PFSK-1 (cell line): ENCODE measurements at regions not wholly inside any gene's neighbourhood (a gene's known extent, or its start where the extent isn't known, plus 50 kb on each side); places are given as distances from the start of the nearest gene placed in this dataset.

Source experiments
- FOXP2 ChIP-seq: optimal IDR thresholded peaks from 2 replicates; pipeline ENCODE3; 2011; ENCODE audit warnings: borderline replicate concordance, control low read depth, inconsistent platforms; ENCODE audit not compliant: insufficient read depth; ENCODE audit errors: extremely low read length, extremely low read depth
- POLR2AphosphoS5 ChIP-seq: IDR thresholded peaks from 2 replicates; pipeline ENCODE4 v1.6.1; 2012; ENCODE audit warnings: low read depth, mild to moderate bottlenecking, control low read depth, low read length, moderate library complexity
- TAF1 ChIP-seq: IDR thresholded peaks from 2 replicates; pipeline ENCODE4 v1.6.1; 2012; ENCODE audit warnings: low read length, control low read depth, borderline replicate concordance; ENCODE audit not compliant: insufficient read depth
- TF ChIP-seq, protein P1 (sequence below), 2 experiments: IDR thresholded peaks; 2 replicates each; pipeline versions ENCODE4 v1.6.1 to v1.8.0; 2011 to 2012; ENCODE audit warnings: low read depth in 2 of 2, low read length in 2 of 2, control low read depth in 1 of 2, inconsistent platforms in 1 of 2, mild to moderate bottlenecking in 1 of 2, moderate library complexity in 1 of 2; ENCODE audit not compliant: insufficient read depth in 1 of 2

DNA sequence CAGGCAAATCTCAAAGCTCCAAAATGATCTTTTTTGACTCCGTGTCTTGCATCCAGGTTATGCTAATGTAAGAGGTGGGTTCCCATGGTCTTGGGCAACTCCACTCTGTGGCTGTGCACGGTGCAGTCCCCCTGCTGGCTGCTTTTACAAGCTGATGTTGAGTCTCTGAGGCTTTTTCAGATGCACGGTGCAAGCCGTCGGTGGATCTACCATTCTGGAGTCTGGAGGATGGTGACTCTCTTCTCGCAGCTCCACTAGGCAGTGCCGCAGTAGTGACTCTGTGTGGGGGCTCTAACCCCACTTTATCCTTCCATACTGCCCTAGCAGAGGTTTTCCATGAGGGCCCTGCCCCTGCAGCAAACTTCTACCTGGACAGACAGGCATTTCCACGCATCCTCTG is 266.8 kb upstream of the GPC6 start:
- TF ChIP-seq POLR2AphosphoS5 (no peak), TAF1 (no peak), FOXP2 (no peak)
- TF ChIP-seq, protein P1, sequence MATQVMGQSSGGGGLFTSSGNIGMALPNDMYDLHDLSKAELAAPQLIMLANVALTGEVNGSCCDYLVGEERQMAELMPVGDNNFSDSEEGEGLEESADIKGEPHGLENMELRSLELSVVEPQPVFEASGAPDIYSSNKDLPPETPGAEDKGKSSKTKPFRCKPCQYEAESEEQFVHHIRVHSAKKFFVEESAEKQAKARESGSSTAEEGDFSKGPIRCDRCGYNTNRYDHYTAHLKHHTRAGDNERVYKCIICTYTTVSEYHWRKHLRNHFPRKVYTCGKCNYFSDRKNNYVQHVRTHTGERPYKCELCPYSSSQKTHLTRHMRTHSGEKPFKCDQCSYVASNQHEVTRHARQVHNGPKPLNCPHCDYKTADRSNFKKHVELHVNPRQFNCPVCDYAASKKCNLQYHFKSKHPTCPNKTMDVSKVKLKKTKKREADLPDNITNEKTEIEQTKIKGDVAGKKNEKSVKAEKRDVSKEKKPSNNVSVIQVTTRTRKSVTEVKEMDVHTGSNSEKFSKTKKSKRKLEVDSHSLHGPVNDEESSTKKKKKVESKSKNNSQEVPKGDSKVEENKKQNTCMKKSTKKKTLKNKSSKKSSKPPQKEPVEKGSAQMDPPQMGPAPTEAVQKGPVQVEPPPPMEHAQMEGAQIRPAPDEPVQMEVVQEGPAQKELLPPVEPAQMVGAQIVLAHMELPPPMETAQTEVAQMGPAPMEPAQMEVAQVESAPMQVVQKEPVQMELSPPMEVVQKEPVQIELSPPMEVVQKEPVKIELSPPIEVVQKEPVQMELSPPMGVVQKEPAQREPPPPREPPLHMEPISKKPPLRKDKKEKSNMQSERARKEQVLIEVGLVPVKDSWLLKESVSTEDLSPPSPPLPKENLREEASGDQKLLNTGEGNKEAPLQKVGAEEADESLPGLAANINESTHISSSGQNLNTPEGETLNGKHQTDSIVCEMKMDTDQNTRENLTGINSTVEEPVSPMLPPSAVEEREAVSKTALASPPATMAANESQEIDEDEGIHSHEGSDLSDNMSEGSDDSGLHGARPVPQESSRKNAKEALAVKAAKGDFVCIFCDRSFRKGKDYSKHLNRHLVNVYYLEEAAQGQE (IDR thresholded peaks at IDR 0.05; ENCODE audit: insufficient read depth in 1 of 2, low read depth in 2 of 2, low read length in 2 of 2): no peak
